NCI-H345 treated with DMSO at 0.1 percent for 48 hours (cell line): ENCODE measurements at regions not wholly inside any gene's neighbourhood (a gene's known extent, or its start where the extent isn't known, plus 50 kb on each side); places are given as distances from the start of the nearest gene placed in this dataset.
"Not testable (repeated sequence)": the region's sequence is repeated elsewhere in the genome, so short reads cannot be mapped to it uniquely, and the experiment has no call there.

Experiments
- DNase-seq: peaks from one replicate; lab custom pipeline; 2025; ENCODE audit not compliant: unreplicated experiment; lab: John Stamatoyannopoulos, UW

GRCh38 chr10:47165168-47165710 lies 134.8 kb upstream of the GDF10 start:
- DNase-seq: no peak

GRCh38 chr10:47165711-47166404 lies 134.1 kb upstream of the GDF10 start:
- no peak for DNase-seq

DNA sequence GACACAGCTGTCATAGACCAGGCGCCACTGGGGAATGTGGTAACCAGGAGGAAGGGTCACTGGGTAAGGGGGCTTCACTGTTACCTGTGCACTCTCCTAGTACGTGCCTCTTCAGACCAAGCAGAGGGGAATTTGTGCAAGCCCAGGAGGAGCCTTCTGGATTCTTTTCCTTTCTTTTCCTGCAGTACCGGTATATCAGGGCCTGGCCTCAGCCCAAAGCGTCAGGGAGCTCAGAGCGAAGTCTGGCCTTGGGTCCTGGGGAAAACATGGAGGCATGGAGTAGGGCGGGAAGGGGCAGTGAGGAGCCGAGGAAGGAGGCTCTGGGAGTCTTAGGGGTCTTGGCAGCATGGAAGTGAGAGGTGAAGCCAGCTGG lies 133.6 kb upstream of the GDF10 start:
- DNase-seq: no peak

GRCh38 chr10:47166808-47167581 lies 133.0 kb upstream of the GDF10 start:
- DNase-seq: not testable (repeated sequence)

DNA sequence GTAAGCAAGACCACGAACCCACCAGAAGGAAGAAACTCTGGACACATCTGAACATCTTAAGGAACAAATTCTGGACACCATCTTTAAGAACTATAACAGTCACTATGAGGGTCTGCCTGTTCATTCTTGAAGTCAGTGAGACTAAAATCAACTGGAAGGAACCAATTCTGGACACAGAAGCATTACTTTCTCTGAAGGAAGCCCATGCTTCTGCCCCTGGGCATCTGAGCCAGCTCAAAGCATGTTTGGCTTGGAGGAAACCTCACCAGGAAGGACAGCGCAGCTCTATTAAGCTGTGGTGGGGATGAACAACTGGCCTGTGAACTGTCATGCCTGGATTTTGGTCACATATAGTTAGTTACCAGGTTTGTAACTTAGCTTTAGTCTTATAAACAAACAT lies 132.4 kb upstream of the GDF10 start:
- DNase-seq: no peak

DNA sequence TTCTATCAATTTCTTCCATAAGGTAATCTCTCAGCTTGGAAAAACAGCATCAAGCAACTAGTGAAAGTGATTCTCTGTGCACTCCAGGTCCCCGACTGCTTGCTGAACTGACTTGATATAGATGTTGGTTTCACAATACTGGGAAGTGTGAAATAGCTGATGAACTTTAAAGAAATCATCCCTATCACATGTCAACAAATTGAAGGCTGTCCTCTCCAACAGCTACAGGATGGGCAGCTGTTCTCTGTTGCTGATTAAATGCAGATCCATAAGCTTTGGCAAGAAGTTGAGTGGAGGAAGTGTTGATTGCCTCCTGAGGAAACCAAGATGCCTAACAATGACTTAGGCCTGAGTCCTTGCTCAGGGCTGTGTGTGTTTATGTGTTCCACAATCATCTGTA lies 130.4 kb upstream of the GDF10 start:
- no peak for DNase-seq

- DNase-seq: no peak
Measured at GRCh38 chr10:47173929-47174442, 126.0 kb upstream of the GDF10 start.

- DNase-seq: no peak
Measured at GRCh38 chr10:47175181-47176123, 124.5 kb upstream of the GDF10 start.

DNA sequence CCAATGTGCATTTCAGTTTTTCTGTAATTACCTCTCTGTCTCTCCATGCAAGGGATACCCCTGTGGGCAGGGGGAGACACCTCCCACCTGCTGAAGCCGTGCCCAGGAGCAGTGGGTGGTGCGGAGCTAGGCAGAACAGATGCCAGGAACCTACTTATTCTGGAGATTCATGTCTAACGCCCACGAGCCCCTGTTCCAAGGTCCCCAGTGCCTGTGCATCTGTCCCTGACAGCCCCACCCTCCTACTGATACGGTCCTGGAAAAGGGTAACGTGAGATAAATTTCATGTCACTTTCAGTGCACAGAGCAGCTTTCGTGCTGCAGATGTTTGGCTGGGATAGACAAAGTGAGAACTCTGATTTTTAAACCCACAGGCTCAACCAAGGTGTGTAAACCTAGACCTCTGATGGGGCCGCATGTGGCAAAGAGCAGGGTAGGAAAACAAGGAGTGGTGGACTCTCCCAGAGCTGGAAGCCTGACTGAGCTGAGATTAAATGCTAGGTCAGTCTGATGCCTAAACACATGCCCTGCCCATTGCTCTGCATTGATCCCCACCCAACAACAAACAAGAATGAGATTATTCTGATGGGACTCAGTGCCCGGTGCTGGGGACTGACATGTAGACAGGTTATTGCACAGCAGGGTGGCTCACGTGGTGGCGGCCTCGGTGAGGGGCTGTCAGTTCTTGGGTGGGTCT lies 123.6 kb upstream of the GDF10 start:
- no peak for DNase-seq

- no peak for DNase-seq
Measured at GRCh38 chr10:47176903-47177868, 122.8 kb upstream of the GDF10 start.

GRCh38 chr10:47178537-47179290 lies 121.3 kb upstream of the GDF10 start:
- no peak for DNase-seq

DNA sequence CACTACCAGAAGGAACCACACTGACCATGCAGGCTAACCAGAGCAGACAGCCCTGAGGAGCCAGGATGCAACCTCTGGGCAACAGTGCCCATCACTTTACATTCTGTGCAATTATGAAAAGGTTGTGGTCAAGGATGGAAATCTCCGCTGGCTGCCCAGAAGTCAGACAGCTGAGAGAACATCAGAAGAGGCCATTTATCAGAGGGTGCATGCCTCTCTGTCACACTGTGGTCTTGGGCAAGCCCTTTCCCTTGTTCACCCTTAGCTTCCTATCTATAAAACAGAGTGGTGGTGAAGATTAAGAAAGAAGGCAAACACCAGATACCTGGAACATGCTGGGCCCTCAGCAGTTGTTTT lies 120.7 kb upstream of the GDF10 start:
- DNase-seq: no peak

DNA sequence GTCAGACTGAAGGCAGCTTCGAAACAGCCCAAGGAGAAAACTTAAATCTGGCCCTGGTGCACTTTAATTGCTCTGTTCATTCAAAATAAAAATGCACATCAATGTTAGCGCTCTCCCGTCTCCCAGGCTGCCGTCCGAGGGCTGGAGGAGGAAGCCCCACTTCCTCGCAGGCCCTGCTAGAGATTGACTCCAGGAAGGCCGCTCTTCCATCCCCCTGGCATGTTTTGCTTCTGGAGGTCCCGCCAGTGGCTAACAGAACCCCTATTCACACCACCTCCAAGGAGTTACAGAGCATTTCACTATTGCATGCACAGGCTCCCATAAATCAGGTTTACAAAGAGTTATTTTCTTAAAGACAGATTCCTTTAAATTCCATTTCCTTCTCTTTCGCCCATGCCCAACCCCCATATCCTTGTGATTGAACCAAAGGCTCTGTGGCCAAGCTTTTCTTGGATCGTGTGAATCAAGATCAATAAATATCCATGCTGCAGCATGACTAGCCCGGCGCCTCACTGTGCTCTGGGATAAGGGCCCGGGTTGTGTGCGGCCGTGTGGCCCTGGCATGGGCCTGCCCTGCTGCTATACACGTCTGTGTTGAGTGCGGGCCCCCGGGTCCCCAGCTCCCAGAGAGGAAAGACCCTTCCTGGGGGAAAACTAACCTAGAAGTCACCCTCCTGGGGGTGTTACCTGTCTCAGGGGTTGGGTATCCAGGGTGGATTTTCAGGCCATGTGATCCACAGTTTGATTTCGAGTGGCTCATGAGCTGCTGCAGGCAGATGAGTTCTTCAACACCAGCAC lies 118.7 kb upstream of the GDF10 start:
- DNase-seq: no peak

DNA sequence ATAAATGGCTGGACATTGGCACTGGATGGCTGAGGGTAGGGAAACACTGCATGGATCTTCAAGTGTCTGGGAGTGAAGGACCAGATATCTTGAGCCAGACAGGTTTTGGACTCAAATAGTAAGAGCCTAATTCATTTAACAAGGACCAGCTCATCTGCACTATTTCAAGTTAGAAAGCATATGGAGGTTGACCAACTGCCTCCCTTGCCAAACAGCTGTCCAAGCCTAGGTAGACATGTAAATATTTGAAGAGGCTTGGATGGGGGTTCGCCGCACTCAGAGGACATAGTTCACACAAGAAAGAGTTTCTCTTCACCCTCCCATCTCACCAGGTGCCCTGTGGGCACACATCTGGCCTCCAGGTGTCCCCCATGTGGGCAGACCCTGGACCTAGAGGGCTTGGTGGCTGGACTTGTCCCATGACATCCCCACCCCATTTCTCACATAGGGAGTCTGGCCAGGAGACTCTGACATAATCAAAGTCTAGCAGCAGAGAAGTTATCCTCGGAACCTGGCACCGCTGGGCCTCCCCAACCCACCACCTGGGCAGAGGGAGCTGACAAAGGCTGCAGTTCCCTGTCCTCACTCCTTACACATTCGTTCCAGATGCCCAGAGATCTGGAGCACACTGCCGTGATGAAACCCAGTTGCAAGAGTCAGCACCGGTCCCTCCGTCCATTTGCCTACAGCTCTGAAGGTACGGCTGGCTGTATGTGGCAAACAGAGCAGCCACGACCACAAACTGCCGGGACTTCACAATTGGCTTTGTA lies 116.9 kb upstream of the GDF10 start:
- DNase-seq: no peak

DNA sequence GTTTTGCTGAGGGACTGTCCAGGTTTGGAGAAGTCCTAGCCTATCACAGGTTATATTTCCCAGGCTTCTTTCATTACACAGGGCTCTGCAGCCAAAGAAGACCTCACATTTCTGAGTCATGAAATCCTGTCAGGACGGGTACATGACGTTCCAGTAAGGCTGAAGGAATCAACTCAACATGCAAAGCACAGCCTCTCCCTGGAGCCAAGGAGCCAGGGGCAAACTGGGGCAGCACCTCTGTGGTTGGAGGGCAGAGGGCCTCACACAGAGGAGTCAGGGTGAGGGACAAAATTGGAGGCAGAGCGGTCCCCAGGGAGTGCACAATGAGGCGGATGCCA lies 116.3 kb upstream of the GDF10 start:
- DNase-seq: no peak

- DNase-seq: no peak
Measured at GRCh38 chr10:47184273-47184672, 115.7 kb upstream of the GDF10 start.

- DNase-seq: no peak
Measured at GRCh38 chr10:47184724-47185330, 115.2 kb upstream of the GDF10 start.
